HCT116 (cell line): ENCODE measurements at regions not wholly inside any gene's neighbourhood (a gene's known extent, or its start where the extent isn't known, plus 50 kb on each side); places are given as distances from the start of the nearest gene placed in this dataset.

ENCODE experiments used
- ATAC-seq: fragments of 200-7000 bp; cut with Tn5 transposase; 2 replicates; pipeline ENCODE4 v1.9.1; 2020; ENCODE audit warnings: mild to moderate bottlenecking, moderate library complexity
- BruUV-seq: library from RNA; stranded (reverse); fragments of 400-500 nt; replicated peaks from 2 replicates; lab custom pipeline; 2021; lab: Mats Ljungman, UMichigan
- CTCF ChIA-PET: fragments of 300-600 bp; sonication (Branson Sonifier 250); formaldehyde crosslinking; loops from one replicate; lab custom pipeline; 2021; ENCODE audit warnings: antibody characterized with exemption; lab: Charles Lee
- POLR2A ChIA-PET: fragments of 300-600, 350-600 bp; sonication (Branson Sonifier 250); formaldehyde crosslinking; loops from one replicate; lab custom pipeline; 2021; ENCODE audit warnings: antibody characterized with exemption; lab: Charles Lee
- RAD21 ChIA-PET, 2 experiments: fragments of 300-600 bp; sonication (Branson Sonifier 250); formaldehyde crosslinking; loops; one replicate each; lab custom pipeline; 2023; ENCODE audit warnings: low total read pairs in 2 of 2; ENCODE audit not compliant: uncharacterized antibody in 2 of 2, unreplicated experiment in 2 of 2, low non-redundant PET in 1 of 2; lab: Charles Lee
- DNase-seq: peaks from one replicate; pipeline ENCODE4 v3.0.0-alpha.2; 2010; ENCODE audit warnings: low read depth, low spot score
- H2AFZ ChIP-seq: fragments of 200-600 bp; shearing (Covaris generic), sonication (generic); 2 replicates; pipeline ENCODE4 v1.6.1; 2017; ENCODE audit warnings: low read depth, mixed run types, mixed read lengths, antibody characterized with exemption, low read length; ENCODE audit not compliant: poor library complexity, severe bottlenecking
- H3K27ac ChIP-seq: 2 replicates; pipeline ENCODE4 v1.5.1; 2012; ENCODE audit warnings: low read depth, low read length
- H3K27me3 ChIP-seq: fragments of 200-600 bp; sonication (generic); 2 replicates; pipeline ENCODE4 v1.6.1; 2016; ENCODE audit warnings: mixed run types, low read length, mixed read lengths; ENCODE audit not compliant: insufficient read depth
- H3K36me3 ChIP-seq, 2 experiments: fragments of 200-500 bp in 1 of 2; fragments of 200-600 bp in 1 of 2; sonication (Bioruptor generic) in 1 of 2; sonication (generic) in 1 of 2; 2 replicates each; pipeline versions ENCODE4 v1.5.1 to v1.6.1; 2014 to 2016; ENCODE audit warnings: low read length in 2 of 2, inconsistent platforms in 1 of 2, mixed read lengths in 1 of 2, mixed run types in 1 of 2; ENCODE audit not compliant: insufficient read depth in 2 of 2, control insufficient read depth in 1 of 2
- H3K4me1 ChIP-seq, 2 experiments: fragments of 200-600 bp in 1 of 2; sonication (generic) in 1 of 2; 2 replicates each; pipeline versions ENCODE4 v1.5.1 to v1.6.1; 2012 to 2017; ENCODE audit warnings: low read length in 2 of 2, inconsistent platforms in 1 of 2, mild to moderate bottlenecking in 1 of 2, mixed read lengths in 1 of 2, mixed run types in 1 of 2, moderate library complexity in 1 of 2; ENCODE audit not compliant: insufficient read depth in 2 of 2, control insufficient read depth in 1 of 2
- H3K4me2 ChIP-seq: fragments of 200-600 bp; sonication (generic); 2 replicates; pipeline ENCODE4 v1.6.1; 2017; ENCODE audit warnings: mixed run types, low read length, mixed read lengths
- H3K4me3 ChIP-seq, 2 experiments: fragments of 200-600 bp in 1 of 2; sonication (generic) in 1 of 2; replicated peaks in 1 of 2; 2 replicates each; pipeline ENCODE4 v1.5.1; 2011 to 2016; ENCODE audit warnings: low read length in 2 of 2, control low read depth in 1 of 2, low read depth in 1 of 2, mild to moderate bottlenecking in 1 of 2, mixed read lengths in 1 of 2, mixed run types in 1 of 2
- H3K79me2 ChIP-seq: fragments of 200-600 bp; sonication (generic); 2 replicates; pipeline ENCODE4 v1.6.1; 2017; ENCODE audit warnings: mild to moderate bottlenecking, mixed run types, low read length, moderate library complexity, mixed read lengths; ENCODE audit not compliant: insufficient read depth
- H3K9ac ChIP-seq: fragments of 200-600 bp; sonication (generic); 2 replicates; pipeline ENCODE4 v1.6.1; 2016; ENCODE audit warnings: low read length, mixed read lengths
- H3K9me2 ChIP-seq: fragments of 200-600 bp; sonication (generic), shearing (Covaris generic); 2 replicates; pipeline ENCODE4 v1.6.1; 2017; ENCODE audit warnings: mixed run types, mild to moderate bottlenecking, moderate library complexity; ENCODE audit not compliant: insufficient read depth
- H3K9me3 ChIP-seq, 2 experiments: fragments of 200-500 bp in 1 of 2; fragments of 200-600 bp in 1 of 2; sonication (Bioruptor generic) in 1 of 2; sonication (generic) in 1 of 2; 2 replicates each; pipeline ENCODE4 v1.6.1; 2014 to 2017; ENCODE audit warnings: low read length in 2 of 2, mixed read lengths in 2 of 2, inconsistent platforms in 1 of 2, low read depth in 1 of 2, mild to moderate bottlenecking in 1 of 2, mixed run types in 1 of 2, moderate library complexity in 1 of 2; ENCODE audit not compliant: control insufficient read depth in 1 of 2, insufficient read depth in 1 of 2
- H4K20me1 ChIP-seq: fragments of 200-600 bp; sonication (generic), shearing (Covaris generic); 2 replicates; pipeline ENCODE4 v1.6.1; 2017; ENCODE audit warnings: mixed run types, mild to moderate bottlenecking, moderate library complexity; ENCODE audit not compliant: insufficient read depth
- CBX3 ChIP-seq: IDR thresholded peaks from 2 replicates; pipeline ENCODE4 v1.6.1; 2012; ENCODE audit warnings: low read depth
- POLR2AphosphoS5 ChIP-seq: IDR thresholded peaks from 2 replicates; pipeline ENCODE4 v1.6.1; 2011; ENCODE audit warnings: mild to moderate bottlenecking, low read depth, low read length, moderate library complexity
- RAD21 ChIP-seq: IDR thresholded peaks from 2 replicates; pipeline ENCODE4 v1.6.1; 2012; ENCODE audit warnings: low read depth, mild to moderate bottlenecking
- SIN3A ChIP-seq: IDR thresholded peaks from 2 replicates; pipeline ENCODE4 v1.6.1; 2012; ENCODE audit warnings: low read depth
- TCF7L2 ChIP-seq: IDR thresholded peaks from 2 replicates; pipeline ENCODE4 v1.7.0; 2011; ENCODE audit warnings: borderline replicate concordance, inconsistent platforms; ENCODE audit not compliant: insufficient read depth, insufficient read length; ENCODE audit errors: extremely low read depth
- YY1 ChIP-seq: IDR thresholded peaks from 2 replicates; pipeline ENCODE4 v1.6.1; 2011; ENCODE audit warnings: low read length, low read depth, moderate library complexity, mild to moderate bottlenecking; ENCODE audit not compliant: insufficient replicate concordance; ENCODE audit errors: extremely low read depth
- ZFX ChIP-seq: fragments of 450-650 bp; IDR thresholded peaks from 2 replicates; pipeline ENCODE4 v1.6.1; 2017
- ZNF274 ChIP-seq: fragments of 200-500 bp; sonication (Bioruptor generic); IDR thresholded peaks from 2 replicates; pipeline ENCODE4 v1.6.1; 2014; ENCODE audit warnings: mild to moderate bottlenecking, low read depth, low read length, inconsistent platforms
- intact Hi-C: fragments of 100-400 bp; cut with micrococcal nuclease; formaldehyde crosslinking; loops from 2 replicates; pipeline ENCODE4 v1.10.0; 2022
- TF ChIP-seq, protein P1 (sequence below), 3 experiments: fragments of 200-600 bp in 1 of 3; sonication (generic) in 1 of 3; IDR thresholded peaks in 2 of 3; conservative IDR thresholded peaks in 1 of 3; 2 replicates each; pipeline ENCODE4 v1.5.1; 2012 to 2017; ENCODE audit warnings: low read depth in 2 of 3, low read length in 2 of 3, antibody characterized with exemption in 1 of 3, borderline replicate concordance in 1 of 3, control low read depth in 1 of 3, mild to moderate bottlenecking in 1 of 3, mixed read lengths in 1 of 3, mixed run types in 1 of 3, moderate library complexity in 1 of 3; ENCODE audit not compliant: insufficient read depth in 1 of 3
- TF ChIP-seq, protein P2 (sequence below): IDR thresholded peaks from 2 replicates; pipeline ENCODE4 v1.6.1; 2012
- TF ChIP-seq, protein P3 (sequence below): IDR thresholded peaks from 2 replicates; pipeline ENCODE4 v1.6.1; 2012; ENCODE audit warnings: low read depth

DNA sequence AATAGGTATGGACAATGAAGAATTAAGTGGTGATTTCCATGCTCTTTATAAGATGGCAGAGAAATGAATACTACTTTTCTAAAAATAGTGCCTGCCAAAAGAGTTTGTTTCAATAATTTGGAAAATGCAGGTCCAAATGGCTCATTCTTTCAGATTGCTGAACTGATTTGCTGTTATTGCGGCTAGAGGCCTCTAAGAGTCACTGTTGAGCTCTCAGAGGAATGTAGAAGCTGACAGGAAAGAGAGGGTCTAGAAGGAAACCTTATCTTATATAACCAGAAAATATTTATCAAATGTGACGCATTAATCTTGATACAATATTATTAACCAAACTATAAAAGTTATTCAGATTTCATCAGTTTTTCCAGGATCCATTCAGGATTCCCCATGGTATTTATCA is 65.7 kb upstream of the PAGE1 start:
- H3K4me3 ChIP-seq: no peak overlapping the region
- no peaks in the 10 kb centered on the region for H3K79me2 ChIP-seq
- no peak overlapping the region for H3K27ac ChIP-seq
- ChIA-PET POLR2A (no interaction called here), CTCF (interaction anchor here (0.8 to 1.4 kb wide), 7 partner anchors 77 to 470 kb away, joined by 3 to 5 read pairs (median 4); no protein-coding TSS in a partner anchor), RAD21 (no interaction called here)
- intact Hi-C loops: loop anchor here (5.0 kb wide), 1 partner anchor 76 kb away; no protein-coding TSS in a partner anchor
- no peaks in the 10 kb centered on the region for H3K9me2 ChIP-seq
- BruUV-seq: no TSS peak
- no peaks in the 10 kb centered on the region for H3K4me1 ChIP-seq
- peak; percentile 76 for ATAC-seq
- DNase-seq: no peak
- no peak overlapping the region for H3K4me2 ChIP-seq
- TF ChIP-seq YY1: no peak
- TF ChIP-seq, protein P1, sequence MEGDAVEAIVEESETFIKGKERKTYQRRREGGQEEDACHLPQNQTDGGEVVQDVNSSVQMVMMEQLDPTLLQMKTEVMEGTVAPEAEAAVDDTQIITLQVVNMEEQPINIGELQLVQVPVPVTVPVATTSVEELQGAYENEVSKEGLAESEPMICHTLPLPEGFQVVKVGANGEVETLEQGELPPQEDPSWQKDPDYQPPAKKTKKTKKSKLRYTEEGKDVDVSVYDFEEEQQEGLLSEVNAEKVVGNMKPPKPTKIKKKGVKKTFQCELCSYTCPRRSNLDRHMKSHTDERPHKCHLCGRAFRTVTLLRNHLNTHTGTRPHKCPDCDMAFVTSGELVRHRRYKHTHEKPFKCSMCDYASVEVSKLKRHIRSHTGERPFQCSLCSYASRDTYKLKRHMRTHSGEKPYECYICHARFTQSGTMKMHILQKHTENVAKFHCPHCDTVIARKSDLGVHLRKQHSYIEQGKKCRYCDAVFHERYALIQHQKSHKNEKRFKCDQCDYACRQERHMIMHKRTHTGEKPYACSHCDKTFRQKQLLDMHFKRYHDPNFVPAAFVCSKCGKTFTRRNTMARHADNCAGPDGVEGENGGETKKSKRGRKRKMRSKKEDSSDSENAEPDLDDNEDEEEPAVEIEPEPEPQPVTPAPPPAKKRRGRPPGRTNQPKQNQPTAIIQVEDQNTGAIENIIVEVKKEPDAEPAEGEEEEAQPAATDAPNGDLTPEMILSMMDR (IDR thresholded peaks at IDR 0.05 in 2 of 3, conservative IDR thresholded peaks at IDR 0.05 in 1 of 3; ENCODE audit: borderline replicate concordance in 1 of 3, insufficient read depth in 1 of 3, low read depth in 2 of 3, low read length in 2 of 3): peak in 2 of 3 experiments; percentile 41 to 42; a peak in 4 of 6 replicates
- no peak for TF ChIP-seq ZNF274
- TF ChIP-seq RAD21: peak; percentile 35; the same call in 1 of the 2 replicates
- TF ChIP-seq, all 23 proteins: peak for 2
- Histone ChIP-seq H3K36me3 (no peaks in the 10 kb centered on the region), H3K27me3 (peaks cover 22% of the 10 kb centered on the region), H3K9me3 (no peaks in the 10 kb centered on the region), H4K20me1 (no peaks in the 10 kb centered on the region), H3K9ac (no peak overlapping the region), H2AFZ (no peak overlapping the region)

DNA sequence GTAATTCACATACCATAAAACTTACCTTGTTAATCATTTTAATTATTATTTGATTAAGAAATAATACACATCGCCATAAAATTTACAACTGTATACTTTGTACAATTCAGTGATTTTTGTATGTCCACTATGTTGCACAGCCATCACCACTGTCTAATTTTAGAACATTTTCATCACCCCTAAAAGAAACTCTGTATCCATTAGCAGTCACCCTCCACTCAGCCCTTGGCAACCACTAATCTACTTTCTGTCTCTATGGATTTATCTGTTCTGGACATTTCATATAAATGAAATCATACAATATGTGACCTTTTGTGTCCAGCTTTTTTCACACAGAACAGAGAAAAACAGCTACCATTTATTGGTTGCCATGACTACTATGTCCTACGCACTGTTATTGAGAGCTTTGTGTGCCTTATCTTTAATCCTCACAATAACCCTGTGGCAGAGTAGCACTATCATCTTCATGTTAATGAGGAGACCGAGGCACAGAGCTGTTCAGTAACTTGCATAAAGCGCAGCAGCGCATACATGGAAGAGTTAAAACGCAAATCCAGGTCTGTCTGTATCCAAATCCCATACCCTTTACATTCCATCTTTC is 64.6 kb upstream of the PAGE1 start:
- Histone ChIP-seq H3K4me1 (no peaks in the 10 kb centered on the region), H3K9ac (no peak overlapping the region), H3K9me2 (no peaks in the 10 kb centered on the region), H3K4me2 (no peak overlapping the region), H3K36me3 (no peaks in the 10 kb centered on the region), H3K4me3 (no peak overlapping the region), H2AFZ (no peak overlapping the region), H3K27ac (no peak overlapping the region), H3K9me3 (no peaks in the 10 kb centered on the region), H3K27me3 (peaks cover 28% of the 10 kb centered on the region), H3K79me2 (no peaks in the 10 kb centered on the region), H4K20me1 (no peaks in the 10 kb centered on the region)
- ChIA-PET POLR2A (no interaction called here), CTCF (interaction anchor here (0.9 to 1.4 kb wide), 2 partner anchors 82 to 469 kb away, joined by 3 to 5 read pairs; no protein-coding TSS in a partner anchor), RAD21 (no interaction called here)
- no TSS peak for BruUV-seq
- intact Hi-C loops: loop anchor here (5.0 kb wide), 1 partner anchor 77 kb away; no protein-coding TSS in a partner anchor
- DNase-seq (no peak), ATAC-seq (no peak)
- no peak for TF ChIP-seq POLR2AphosphoS5
- no peak for TF ChIP-seq TCF7L2
- no peak for TF ChIP-seq ZFX
- TF ChIP-seq, protein P2, sequence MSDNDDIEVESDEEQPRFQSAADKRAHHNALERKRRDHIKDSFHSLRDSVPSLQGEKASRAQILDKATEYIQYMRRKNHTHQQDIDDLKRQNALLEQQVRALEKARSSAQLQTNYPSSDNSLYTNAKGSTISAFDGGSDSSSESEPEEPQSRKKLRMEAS: no peak
- TF ChIP-seq, protein P3, sequence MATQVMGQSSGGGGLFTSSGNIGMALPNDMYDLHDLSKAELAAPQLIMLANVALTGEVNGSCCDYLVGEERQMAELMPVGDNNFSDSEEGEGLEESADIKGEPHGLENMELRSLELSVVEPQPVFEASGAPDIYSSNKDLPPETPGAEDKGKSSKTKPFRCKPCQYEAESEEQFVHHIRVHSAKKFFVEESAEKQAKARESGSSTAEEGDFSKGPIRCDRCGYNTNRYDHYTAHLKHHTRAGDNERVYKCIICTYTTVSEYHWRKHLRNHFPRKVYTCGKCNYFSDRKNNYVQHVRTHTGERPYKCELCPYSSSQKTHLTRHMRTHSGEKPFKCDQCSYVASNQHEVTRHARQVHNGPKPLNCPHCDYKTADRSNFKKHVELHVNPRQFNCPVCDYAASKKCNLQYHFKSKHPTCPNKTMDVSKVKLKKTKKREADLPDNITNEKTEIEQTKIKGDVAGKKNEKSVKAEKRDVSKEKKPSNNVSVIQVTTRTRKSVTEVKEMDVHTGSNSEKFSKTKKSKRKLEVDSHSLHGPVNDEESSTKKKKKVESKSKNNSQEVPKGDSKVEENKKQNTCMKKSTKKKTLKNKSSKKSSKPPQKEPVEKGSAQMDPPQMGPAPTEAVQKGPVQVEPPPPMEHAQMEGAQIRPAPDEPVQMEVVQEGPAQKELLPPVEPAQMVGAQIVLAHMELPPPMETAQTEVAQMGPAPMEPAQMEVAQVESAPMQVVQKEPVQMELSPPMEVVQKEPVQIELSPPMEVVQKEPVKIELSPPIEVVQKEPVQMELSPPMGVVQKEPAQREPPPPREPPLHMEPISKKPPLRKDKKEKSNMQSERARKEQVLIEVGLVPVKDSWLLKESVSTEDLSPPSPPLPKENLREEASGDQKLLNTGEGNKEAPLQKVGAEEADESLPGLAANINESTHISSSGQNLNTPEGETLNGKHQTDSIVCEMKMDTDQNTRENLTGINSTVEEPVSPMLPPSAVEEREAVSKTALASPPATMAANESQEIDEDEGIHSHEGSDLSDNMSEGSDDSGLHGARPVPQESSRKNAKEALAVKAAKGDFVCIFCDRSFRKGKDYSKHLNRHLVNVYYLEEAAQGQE: no peak
- TF ChIP-seq CBX3: no peak
- no peak for TF ChIP-seq SIN3A
